ENCODE measurements at regions not wholly inside any gene's neighbourhood (a gene's known extent, or its start where the extent isn't known, plus 50 kb on each side); places are given as distances from the start of the nearest gene placed in this dataset.

DNA sequence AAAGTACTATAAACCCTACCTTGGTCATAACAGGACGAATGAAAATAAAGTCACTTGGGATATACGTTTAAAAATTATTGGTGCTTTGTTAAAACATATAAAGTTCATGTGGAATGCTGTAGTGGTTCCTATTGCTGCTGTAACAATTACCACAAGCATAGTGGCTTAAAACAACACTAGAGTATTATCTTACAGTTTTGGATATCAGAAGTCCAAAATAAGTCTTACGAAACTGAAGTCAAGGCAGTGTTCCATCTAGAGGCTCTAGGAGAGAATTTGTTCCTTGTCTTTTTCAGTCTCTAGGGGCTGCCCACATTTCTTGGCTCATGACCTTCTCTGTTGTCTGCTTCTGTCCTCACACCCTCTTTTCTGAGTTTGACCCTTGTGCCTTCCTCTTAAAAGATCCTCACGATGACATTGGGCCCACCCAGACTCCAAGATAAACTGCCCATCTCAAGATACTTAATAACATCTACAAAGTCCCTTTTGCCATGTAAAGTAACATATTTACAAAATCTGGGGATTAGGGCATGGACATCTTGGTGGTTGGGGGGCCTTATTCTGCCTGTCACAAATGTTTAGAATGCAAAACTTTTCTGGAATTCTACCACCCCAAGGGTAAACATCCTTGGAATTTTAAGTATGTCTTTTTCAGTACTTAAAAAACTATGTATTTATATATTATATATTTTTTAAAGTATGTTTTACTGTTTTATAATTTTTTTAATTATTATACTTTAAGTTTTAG is 178.1 kb downstream of the ETNK1 start:
- DNase-seq: no peak
- H3K27me3 ChIP-seq (ENCODE audit: control insufficient read depth, insufficient read depth, low read length): no peaks in the 10 kb centered on the region
- no peak overlapping the region for H3K4me2 ChIP-seq (ENCODE audit: low read depth, low read length)
- no peak overlapping the region for H2BK20ac ChIP-seq (ENCODE audit: low read depth, low read length)
- no peak overlapping the region for H2AK9ac ChIP-seq (replicated peaks; ENCODE audit: low read depth, low read length, poor library complexity)
- H2BK15ac ChIP-seq (ENCODE audit: low read depth, low read length): no peak overlapping the region
- no peak overlapping the region; the same call in 1 of the 2 replicates for H3K27ac ChIP-seq (ENCODE audit: insufficient read depth, low read length)
- no peak overlapping the region for H4K8ac ChIP-seq (ENCODE audit: low read depth in 2 of 2, low read length in 2 of 2)
- no peak overlapping the region; the same call in 1 of the 2 replicates for H4K5ac ChIP-seq (ENCODE audit: low read depth, low read length)
- intact Hi-C loops (cut with micrococcal nuclease): no loop called here
- no peaks in the 10 kb centered on the region for H4K20me1 ChIP-seq (ENCODE audit: insufficient read depth, low read length)
- no peaks in the 10 kb centered on the region for H3K79me1 ChIP-seq (ENCODE audit: low read depth in 1 of 2, low read length in 2 of 2)
- ChIA-PET CTCF (no interaction called here), POLR2A (ENCODE audit: unreplicated experiment) (no interaction called here)
- H3K4me3 ChIP-seq (ENCODE audit: insufficient read depth, low read depth, low read length): no peak overlapping the region
- H3K9me1 ChIP-seq (ENCODE audit: insufficient read depth, low read length): no peaks in the 10 kb centered on the region
- no peak overlapping the region for H2AFZ ChIP-seq (replicated peaks; ENCODE audit: low read length, poor library complexity)
- H3K23ac ChIP-seq (ENCODE audit: low read depth, low read length): no peak overlapping the region
- no peaks in the 10 kb centered on the region for H3K9me3 ChIP-seq (ENCODE audit: control insufficient read depth, insufficient read depth, low read length)
- H3K56ac ChIP-seq (ENCODE audit: extremely low read depth, insufficient read depth, low read length): no peak overlapping the region
- in situ Hi-C loops (cut with MboI; ENCODE audit: low sequenced_read_pairs): no loop called here
- no TSS peak for BruUV-seq (replicated peaks)
- dilution Hi-C loops (cut with HindIII; ENCODE audit: low sequenced_read_pairs, unreplicated experiment): no loop called here
- H2BK5ac ChIP-seq (ENCODE audit: low read depth, low read length, poor library complexity, severe bottlenecking): no peak overlapping the region
- no peak overlapping the region for H3K9ac ChIP-seq (ENCODE audit: low read depth, low read length)
- H2BK120ac ChIP-seq (ENCODE audit: low read depth, low read length): no peak overlapping the region
- no peak overlapping the region for H4K91ac ChIP-seq (ENCODE audit: insufficient read depth, low read depth, low read length)
- no peak overlapping the region for H3K4ac ChIP-seq (ENCODE audit: low read depth, low read length)
- no peak overlapping the region for H2AK5ac ChIP-seq (ENCODE audit: low read depth, low read length)
- ATAC-seq (ENCODE audit: low read depth): peak; percentile 56
- no CpG with 5 or more reads among the region's 4 CpGs for WGBS, 2 experiments (ENCODE audit: extremely low coverage in 2 of 2, insufficient read length in 1 of 2)
- H3K36me3 ChIP-seq (ENCODE audit: control insufficient read depth, insufficient read depth, low read length): no peaks in the 10 kb centered on the region
- H3K4me1 ChIP-seq (ENCODE audit: control insufficient read depth, insufficient read depth, low read length): no peaks in the 10 kb centered on the region
- no peak overlapping the region for H3K14ac ChIP-seq (replicated peaks; ENCODE audit: low read depth, low read length)
- TF ChIP-seq CHD1 (IDR thresholded peaks at IDR 0.05; ENCODE audit: low read depth, low read length): no peak
- TF ChIP-seq MAZ (IDR thresholded peaks at IDR 0.05; ENCODE audit: borderline replicate concordance, low read depth, low read length): no peak
- TF ChIP-seq BHLHE40 (IDR thresholded peaks at IDR 0.05; ENCODE audit: low read depth, low read length): no peak
- no peak for TF ChIP-seq CEBPB (IDR thresholded peaks at IDR 0.05; ENCODE audit: low read depth, low read length)
- no peak for TF ChIP-seq RAD21 (IDR thresholded peaks at IDR 0.05; ENCODE audit: low read length)
- TF ChIP-seq, protein P1, sequence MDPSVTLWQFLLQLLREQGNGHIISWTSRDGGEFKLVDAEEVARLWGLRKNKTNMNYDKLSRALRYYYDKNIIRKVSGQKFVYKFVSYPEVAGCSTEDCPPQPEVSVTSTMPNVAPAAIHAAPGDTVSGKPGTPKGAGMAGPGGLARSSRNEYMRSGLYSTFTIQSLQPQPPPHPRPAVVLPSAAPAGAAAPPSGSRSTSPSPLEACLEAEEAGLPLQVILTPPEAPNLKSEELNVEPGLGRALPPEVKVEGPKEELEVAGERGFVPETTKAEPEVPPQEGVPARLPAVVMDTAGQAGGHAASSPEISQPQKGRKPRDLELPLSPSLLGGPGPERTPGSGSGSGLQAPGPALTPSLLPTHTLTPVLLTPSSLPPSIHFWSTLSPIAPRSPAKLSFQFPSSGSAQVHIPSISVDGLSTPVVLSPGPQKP (IDR thresholded peaks at IDR 0.05; ENCODE audit: borderline replicate concordance, low read depth, low read length): no peak
- TF ChIP-seq, protein P2, sequence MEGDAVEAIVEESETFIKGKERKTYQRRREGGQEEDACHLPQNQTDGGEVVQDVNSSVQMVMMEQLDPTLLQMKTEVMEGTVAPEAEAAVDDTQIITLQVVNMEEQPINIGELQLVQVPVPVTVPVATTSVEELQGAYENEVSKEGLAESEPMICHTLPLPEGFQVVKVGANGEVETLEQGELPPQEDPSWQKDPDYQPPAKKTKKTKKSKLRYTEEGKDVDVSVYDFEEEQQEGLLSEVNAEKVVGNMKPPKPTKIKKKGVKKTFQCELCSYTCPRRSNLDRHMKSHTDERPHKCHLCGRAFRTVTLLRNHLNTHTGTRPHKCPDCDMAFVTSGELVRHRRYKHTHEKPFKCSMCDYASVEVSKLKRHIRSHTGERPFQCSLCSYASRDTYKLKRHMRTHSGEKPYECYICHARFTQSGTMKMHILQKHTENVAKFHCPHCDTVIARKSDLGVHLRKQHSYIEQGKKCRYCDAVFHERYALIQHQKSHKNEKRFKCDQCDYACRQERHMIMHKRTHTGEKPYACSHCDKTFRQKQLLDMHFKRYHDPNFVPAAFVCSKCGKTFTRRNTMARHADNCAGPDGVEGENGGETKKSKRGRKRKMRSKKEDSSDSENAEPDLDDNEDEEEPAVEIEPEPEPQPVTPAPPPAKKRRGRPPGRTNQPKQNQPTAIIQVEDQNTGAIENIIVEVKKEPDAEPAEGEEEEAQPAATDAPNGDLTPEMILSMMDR (conservative IDR thresholded peaks at IDR 0.05; ENCODE audit: low read depth, low read length): no peak
- TF ChIP-seq NFE2L2 (IDR thresholded peaks at IDR 0.05; ENCODE audit: low read depth, low read length): no peak
- TF ChIP-seq MAFK (IDR thresholded peaks at IDR 0.05; ENCODE audit: low read depth, low read length): no peak
- no peak for TF ChIP-seq POLR2A (IDR thresholded peaks at IDR 0.05; ENCODE audit: low read depth, low read length)
- no peak for TF ChIP-seq RCOR1 (IDR thresholded peaks at IDR 0.05; ENCODE audit: insufficient replicate concordance, low read length)
- no peak for TF ChIP-seq FOS (IDR thresholded peaks at IDR 0.05; ENCODE audit: low read depth, low read length)
- no peak for TF ChIP-seq SMC3 (IDR thresholded peaks at IDR 0.05; ENCODE audit: low read depth, low read length)
- no peak for TF ChIP-seq MXI1 (IDR thresholded peaks at IDR 0.05; ENCODE audit: borderline replicate concordance, low read depth, low read length)
- TF ChIP-seq RFX5 (IDR thresholded peaks at IDR 0.05; ENCODE audit: low read depth, low read length): no peak
- TF ChIP-seq, protein P3, sequence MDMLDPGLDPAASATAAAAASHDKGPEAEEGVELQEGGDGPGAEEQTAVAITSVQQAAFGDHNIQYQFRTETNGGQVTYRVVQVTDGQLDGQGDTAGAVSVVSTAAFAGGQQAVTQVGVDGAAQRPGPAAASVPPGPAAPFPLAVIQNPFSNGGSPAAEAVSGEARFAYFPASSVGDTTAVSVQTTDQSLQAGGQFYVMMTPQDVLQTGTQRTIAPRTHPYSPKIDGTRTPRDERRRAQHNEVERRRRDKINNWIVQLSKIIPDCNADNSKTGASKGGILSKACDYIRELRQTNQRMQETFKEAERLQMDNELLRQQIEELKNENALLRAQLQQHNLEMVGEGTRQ (IDR thresholded peaks at IDR 0.05; ENCODE audit: low read depth, low read length): no peak
- H3K18ac ChIP-seq (ENCODE audit: low read depth, low read length): peak overlapping the region; percentile 29; the same call in 1 of the 2 replicates
